ENCODE measurements at regions not wholly inside any gene's neighbourhood (a gene's known extent, or its start where the extent isn't known, plus 50 kb on each side); places are given as distances from the start of the nearest gene placed in this dataset.

GRCh38 chr6:20313051-20313450 is 88.6 kb upstream of the E2F3 start:
- no peaks in the 10 kb centered on the region for H3K9me3 ChIP-seq
- no peak overlapping the region for H3K27ac ChIP-seq
- intact Hi-C loops (cut with DNase I): no loop called here
- no peak for DNase-seq
- no peak for TF ChIP-seq CTCF (IDR thresholded peaks at IDR 0.05)
- no peak overlapping the region for H3K4me3 ChIP-seq
- H3K9ac ChIP-seq (ENCODE audit: low read depth in 2 of 2, low read length in 2 of 2): no peak overlapping the region
- H3K4me1 ChIP-seq: no peaks in the 10 kb centered on the region
- H3K27me3 ChIP-seq: no peaks in the 10 kb centered on the region
- no peaks in the 10 kb centered on the region for H3K36me3 ChIP-seq

- Histone ChIP-seq H3K27ac (no peak overlapping the region), H3K27me3 (no peaks in the 10 kb centered on the region), H3K4me3 (no peak overlapping the region), H3K4me1 (no peaks in the 10 kb centered on the region), H3K9ac (ENCODE audit: low read depth in 2 of 2, low read length in 2 of 2) (no peak overlapping the region), H3K36me3 (no peaks in the 10 kb centered on the region), H3K9me3 (no peaks in the 10 kb centered on the region)
- TF ChIP-seq CTCF (IDR thresholded peaks at IDR 0.05): no peak
- intact Hi-C loops (cut with DNase I): no loop called here
- DNase-seq: no peak
Measured at GRCh38 chr6:20313960-20314530, 87.6 kb upstream of the E2F3 start.

- no peak for TF ChIP-seq CTCF (IDR thresholded peaks at IDR 0.05)
- no peaks in the 10 kb centered on the region for H3K4me1 ChIP-seq
- intact Hi-C loops (cut with DNase I): no loop called here
- H3K27me3 ChIP-seq: no peaks in the 10 kb centered on the region
- H3K4me3 ChIP-seq: no peak overlapping the region
- H3K9me3 ChIP-seq: no peaks in the 10 kb centered on the region
- no peak overlapping the region for H3K9ac ChIP-seq (ENCODE audit: low read depth in 2 of 2, low read length in 2 of 2)
- H3K27ac ChIP-seq: no peak overlapping the region
- DNase-seq: no peak
- no peaks in the 10 kb centered on the region for H3K36me3 ChIP-seq
Measured at GRCh38 chr6:20314866-20315845, 86.5 kb upstream of the E2F3 start.

- intact Hi-C loops (cut with DNase I): no loop called here
Measured at GRCh38 chr6:20317430-20317829, 84.2 kb upstream of the E2F3 start.

More at GRCh38 chr6:20317430-20317829, 84.2 kb upstream of the E2F3 start:
- H3K9me3 ChIP-seq: no peaks in the 10 kb centered on the region
- no peaks in the 10 kb centered on the region for H3K36me3 ChIP-seq
- H3K27ac ChIP-seq: no peak overlapping the region
- no peak overlapping the region for H3K9ac ChIP-seq (ENCODE audit: low read depth in 2 of 2, low read length in 2 of 2)
- H3K27me3 ChIP-seq: no peaks in the 10 kb centered on the region
- no peak overlapping the region for H3K4me3 ChIP-seq
- no peaks in the 10 kb centered on the region for H3K4me1 ChIP-seq
- no peak for TF ChIP-seq CTCF (IDR thresholded peaks at IDR 0.05)
- DNase-seq: no peak
